GM18858 (cell line): ENCODE measurements at regions not wholly inside any gene's neighbourhood (a gene's known extent, or its start where the extent isn't known, plus 50 kb on each side); places are given as distances from the start of the nearest gene placed in this dataset.
"Not testable (repeated sequence)": the region's sequence is repeated elsewhere in the genome, so short reads cannot be mapped to it uniquely, and the experiment has no call there.

Experiments
- ATAC-seq: cut with Tn5 transposase; IDR thresholded peaks from one replicate; pipeline ENCODE4 v1.9.1; 2021; ENCODE audit not compliant: unreplicated experiment

DNA sequence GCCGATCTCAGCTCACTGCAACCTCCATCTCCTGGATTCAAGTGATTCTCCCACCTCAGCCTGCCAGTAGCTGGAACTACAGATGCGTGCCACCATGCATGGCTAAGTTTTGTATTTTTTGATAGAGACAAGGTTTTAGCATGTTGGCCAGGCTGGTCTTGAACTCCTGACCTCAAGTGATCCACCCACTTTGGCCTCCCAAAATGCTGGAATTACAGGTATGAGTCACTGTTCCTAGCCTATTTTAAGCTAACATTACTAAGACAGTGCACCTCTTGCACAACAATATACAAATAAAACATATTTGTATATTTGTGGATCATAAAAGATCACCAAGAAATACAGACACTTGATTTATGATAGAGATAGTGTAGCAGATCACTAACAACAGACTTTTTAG, 139.1 kb downstream of the DUSP10 start:
- no peak for ATAC-seq

DNA sequence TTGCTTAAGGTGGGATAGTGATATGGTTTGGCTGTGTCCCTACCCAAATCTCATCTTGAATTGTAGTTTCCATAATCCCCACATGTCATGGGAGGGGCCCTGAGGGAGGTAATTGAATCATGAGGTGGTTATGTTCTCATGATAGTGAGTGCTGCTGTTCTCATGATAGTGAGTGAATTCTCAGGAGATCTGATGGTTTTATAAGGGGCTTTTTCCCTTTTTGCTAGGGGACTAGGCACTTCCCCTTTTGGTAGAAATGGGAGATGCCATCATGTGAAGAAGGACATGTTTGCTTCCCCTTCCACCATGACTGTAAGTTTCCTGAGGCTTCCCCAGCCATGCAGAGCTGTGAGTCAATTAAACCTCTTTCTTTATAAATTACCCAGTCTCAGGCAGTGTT, 137.5 kb downstream of the DUSP10 start:
- ATAC-seq, result not testable (repeated sequence)

DNA sequence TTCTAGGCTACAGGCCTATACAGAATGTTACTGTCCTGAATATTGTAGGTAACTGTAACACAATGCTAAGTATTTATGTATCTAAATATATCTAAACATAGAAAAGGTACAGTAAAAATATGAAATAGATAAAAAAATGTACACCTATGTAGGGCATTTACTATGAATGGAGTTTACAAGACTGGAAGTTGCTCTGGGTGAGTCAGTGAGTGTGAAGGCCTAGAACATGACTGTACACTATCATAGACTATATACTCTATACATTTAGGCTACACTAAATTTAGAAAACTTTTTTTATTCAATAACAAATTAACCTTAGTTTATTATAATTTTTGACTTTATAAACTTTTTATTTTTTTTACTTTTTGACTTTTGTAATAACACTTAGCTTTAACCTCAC, 136.9 kb downstream of the DUSP10 start:
- no peak for ATAC-seq

DNA sequence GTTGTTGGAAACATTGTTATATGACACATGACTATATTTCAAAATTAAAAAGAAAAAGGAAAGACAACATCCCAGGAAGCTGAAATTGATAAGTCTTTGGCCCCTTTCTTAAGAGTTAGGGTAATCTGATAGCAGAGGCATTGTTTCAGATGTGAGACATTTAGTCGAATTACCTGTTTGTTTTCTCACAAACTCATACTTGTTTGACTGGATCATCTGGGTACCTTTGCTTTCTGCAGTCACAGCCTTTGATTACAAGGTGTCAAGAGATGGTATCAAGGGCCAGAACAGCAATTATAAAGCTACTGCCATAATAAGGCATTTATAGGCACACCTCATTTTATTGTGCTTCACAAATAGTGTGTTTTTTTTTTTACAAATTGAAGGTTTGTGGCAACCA, 136.3 kb downstream of the DUSP10 start:
- ATAC-seq, result no peak

DNA sequence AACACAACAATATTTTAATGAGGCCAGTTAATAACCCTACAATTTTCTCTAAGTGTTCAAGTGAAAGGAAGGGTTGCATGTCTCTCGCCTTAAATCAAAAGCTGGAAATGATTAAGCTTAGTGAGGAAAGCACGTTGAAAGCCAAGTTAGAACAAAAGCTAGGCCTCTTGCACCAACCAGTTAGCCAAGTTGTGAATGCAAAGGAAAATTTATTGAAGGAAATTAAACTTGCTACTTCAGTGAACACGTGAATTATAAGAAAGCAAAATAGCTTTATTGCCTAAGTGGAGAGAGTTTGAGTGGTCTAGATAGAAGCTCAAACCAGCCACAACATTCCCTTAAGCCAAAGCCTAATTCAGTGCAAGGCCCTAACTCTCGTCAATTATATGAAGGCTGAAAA, 135.6 kb downstream of the DUSP10 start:
- ATAC-seq, result no peak

DNA sequence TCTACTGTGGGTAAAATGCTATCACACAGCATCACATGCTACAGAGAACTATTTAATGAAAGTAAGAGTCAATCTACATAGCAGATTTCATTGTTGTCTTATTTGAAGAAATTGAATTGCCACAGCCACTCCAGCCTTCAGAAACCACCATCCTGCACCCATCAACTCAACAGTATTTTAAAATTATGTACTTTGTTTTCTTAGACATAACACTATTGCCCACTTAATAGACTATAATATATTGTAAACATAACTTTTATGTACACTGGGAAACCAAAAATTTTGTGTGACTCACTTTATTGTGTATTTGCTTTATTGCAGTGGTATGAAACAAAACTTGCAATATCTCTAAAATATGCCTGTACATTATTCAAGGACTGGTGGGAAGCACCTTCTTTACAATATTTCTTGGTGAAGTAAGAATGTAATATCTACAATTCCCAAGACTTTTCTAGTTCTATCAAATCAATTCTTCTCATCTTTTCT, 133.0 kb downstream of the DUSP10 start:
- ATAC-seq, result no peak

DNA sequence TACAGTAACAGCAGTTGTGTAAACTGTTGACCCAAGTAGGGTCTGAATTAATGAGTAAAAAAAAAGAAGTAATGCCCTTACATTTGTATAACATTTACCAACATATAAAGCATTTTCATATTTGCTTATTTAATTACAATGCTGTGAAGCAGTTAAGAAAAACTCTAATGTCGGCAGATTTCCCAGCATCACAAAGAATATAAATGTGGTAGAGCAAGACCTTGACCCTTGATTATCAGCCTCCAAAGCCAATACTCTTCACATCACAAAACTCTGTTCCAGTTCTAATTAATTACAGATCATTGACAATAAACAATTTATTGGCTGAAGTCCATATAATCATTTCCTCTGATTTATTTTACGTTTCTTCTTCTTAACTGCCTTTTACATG, 130.2 kb downstream of the DUSP10 start:
- no peak for ATAC-seq

DNA sequence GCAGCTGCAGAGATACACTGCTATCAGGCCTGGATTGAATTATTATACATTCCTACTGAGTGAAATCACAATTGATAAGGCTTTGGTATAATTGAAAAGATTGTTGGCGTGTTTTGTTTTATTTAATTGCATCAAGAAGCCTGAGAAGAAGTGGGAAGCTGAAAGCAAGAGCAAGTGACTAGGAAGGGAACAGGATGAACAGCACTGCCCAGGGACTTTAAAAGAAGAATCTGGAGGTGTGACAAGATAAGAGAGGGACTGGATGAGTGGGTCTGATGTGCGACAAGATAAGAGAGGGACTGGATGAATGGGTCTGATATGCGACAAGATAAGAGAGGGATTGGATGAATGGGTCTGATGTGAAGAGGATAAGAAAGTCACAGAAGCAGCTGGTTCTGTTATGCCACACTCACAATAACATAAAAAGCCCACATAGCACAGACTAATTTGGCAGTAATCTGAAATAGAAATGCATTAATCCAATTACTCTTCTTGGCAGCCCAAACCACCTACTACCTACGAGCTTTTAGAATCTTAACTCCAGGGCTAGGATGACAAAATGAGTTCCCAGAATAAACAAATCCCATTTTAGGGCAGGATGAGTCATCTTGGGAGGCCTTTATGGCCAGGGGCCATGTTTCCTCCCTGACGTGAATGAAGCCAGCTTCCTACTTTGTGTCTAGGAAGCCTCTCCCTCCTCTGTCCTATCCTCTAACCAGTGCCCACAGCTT, 129.7 kb downstream of the DUSP10 start:
- no peak for ATAC-seq

DNA sequence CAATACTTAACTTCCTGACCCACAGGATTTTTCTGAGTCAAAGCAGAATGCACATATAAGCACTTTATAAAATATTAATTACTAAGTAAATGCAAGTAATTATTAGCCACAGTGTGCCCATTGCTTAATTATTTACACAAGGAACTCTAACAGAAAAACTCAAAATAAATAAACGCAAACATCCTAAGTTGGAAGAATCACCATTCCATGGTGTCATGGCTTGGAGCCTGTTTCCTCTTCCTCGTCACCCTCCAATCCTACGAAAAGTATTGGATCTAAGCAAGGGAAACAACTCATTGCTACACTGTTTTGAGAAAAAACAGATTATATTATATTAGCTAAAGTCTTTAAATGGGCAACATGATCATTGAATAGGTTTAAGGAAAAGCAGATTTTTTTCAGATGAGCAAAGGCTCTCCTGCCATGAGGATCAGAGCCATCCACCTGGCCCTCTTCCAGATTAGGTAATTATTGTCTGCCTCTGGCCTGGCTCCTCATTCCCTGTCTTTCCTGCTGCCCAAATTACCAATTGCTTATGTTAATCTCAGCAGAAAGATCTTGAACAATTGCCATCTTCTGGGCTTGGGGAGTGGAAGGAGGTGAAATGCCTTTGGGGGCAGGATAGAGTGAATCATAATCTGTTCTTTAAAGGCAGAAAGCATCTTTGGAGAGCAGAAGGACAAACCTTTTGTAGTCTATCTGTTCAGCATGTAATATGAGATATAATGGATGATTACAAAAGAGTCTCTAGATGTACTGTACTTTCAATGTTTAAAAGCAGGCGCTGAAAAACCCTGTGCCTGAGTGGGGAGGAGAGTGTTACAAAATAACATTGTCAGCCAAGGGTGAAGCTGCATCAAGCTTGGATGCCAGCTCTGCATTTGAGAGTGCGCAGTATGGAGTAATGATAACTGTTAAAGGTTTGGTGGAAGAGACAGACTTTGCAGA, 121.2 kb downstream of the DUSP10 start:
- ATAC-seq, result no peak

DNA sequence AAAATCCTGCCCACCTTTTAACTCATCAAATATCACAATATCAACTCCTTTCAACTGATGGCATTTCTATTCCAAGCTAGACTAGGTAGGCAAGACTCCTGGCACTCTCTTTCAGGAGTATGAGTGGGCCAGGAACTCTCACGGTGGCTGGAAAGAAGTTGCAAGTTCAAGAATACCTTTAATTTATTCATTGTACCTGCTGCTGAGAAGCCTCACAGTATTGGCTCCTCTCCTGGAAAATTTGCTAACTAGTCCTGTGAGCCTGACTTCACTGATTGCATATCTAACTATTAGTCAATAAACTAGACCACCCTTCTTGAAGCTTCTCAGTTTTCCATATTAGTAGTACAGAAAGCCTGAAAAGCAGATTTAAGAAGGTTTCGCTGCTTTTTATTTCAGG, 120.2 kb downstream of the DUSP10 start:
- no peak for ATAC-seq

DNA sequence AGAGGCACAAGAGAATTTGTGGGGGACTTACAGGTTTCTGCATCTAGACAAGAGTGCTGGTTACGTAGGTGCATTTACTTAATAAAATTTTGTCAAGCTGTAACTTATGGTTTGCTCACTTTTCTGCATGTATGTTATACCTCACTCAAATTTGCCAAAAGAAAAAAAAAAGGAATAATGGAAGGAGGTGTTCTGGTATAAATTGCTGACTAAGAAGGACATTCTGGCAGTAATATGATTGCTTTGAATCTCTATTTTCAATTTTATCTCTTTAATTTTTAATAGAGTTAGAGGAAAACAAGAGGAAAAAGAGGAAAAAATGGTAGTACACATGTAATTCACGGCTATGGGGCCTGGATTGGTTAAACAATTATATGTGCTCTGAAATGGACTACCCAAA, 119.5 kb downstream of the DUSP10 start:
- no peak for ATAC-seq

DNA sequence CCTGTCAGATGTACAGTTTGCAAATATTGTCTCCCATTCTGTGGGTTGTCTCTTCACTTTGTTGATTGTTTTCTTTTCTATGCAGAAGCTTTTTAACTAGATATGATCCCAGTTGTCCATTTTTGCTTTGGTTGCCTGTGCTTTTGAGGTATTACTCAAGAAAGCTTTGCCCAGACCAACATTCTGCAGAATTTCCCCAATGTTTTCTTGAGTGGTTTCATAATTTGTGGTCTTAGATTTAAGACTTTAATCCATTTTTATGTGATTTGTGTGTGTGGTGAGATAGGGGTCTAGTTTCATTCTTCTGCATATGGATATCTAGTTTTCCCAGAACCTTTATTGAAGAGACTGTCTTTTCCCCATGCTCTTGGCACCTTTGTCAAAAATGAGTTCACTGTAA, 116.9 kb downstream of the DUSP10 start:
- ATAC-seq, result no peak

DNA sequence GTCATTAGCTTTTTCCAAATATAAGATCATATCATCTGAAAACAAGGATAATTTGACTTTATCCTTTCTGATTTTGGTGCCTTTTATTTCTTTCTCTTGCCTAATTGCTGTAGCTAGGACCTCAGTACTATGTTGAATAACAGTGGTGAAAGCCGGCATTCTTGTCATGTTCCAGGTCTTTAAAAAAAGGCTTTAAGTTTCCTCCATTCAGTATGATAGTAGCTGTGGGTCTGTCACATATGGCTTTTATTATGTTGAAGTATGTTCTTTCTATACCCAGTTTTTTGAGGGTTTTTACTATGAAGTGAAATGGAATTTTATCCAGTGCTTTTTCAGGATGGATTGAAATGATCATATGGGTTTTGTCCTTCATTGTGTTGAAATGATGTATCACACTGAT, 115.8 kb downstream of the DUSP10 start:
- ATAC-seq, result no peak

DNA sequence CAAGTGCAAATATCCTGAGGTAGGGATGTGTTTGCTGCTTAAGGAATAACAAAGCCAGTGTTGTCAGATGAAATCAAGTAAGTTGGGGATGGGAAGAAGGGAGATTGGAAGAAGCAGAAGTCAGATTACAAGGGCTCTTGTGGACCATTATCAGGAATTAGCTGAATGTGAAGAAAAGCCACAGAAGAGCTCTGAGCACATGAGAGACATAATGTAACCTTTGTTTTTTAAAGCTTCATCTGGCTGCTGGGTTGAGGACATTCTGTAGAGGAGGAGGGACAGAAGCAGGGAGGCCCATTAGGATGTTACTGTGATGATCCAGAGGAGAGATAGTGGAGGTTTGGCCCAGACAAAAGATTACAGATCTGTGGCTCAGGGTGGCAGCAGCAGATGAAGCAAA, 111.7 kb downstream of the DUSP10 start:
- no peak for ATAC-seq

DNA sequence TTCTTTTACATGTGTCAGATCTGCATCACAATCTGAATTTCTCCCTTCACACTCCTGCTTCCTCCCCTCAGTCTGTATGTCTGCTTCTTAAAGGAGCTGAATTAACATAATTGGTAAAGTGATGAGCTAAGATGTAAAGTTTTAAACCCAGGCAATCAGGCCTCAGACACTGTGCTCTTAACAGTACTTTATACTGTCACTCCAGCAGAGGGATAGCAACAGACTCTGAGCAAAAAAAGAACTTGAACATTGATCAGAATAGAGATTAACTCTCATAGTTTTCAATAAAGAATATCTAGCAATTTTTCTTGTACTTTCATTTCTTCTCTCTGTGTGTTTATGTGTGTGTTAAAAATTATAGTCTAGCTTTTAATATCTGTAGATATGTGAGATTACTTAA, 110.3 kb downstream of the DUSP10 start:
- no peak for ATAC-seq

DNA sequence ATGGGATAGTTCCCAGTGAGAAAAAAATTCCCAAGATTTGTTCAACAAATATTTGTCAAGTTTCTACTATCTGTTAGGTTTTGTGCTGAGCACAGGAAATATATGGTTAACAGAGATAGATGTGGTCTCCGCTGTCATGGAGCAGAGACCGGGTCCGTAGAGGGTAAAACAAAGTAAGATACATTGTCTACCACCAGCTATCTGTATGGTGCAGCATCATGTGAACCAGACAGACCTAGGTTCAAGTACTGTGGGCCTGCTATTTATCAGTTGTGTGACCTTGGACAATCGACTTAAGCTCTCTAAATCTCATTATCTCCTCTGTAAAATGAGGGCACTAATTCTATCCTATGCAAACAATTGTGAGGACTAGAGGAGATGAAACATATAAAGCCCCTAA, 109.8 kb downstream of the DUSP10 start:
- ATAC-seq, result no peak

DNA sequence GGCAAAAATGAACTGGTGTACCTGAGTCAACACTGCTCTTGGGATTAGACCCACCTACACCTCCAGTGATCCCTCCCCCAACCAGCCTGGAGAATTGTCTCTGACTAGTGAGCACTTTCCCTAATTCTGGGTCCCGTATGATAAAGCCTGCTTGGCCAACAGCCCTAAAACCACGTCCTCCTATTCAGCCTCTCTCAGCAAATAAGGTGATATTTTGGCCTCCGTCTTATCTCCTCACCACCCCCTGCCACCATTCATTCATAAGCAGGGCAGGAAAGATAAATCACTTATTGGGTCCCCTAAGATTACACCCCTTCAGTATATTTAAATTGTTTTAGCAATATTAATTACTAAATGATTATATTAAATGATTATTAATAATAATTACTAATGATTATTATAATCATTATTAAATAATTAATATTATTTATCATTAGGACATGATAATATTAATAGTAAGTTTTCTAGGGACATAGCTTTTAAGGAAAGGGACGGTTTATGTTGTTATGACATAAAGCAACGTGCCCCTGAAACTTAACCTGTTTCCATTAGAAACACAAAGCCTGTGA, 108.0 kb downstream of the DUSP10 start:
- no peak for ATAC-seq

DNA sequence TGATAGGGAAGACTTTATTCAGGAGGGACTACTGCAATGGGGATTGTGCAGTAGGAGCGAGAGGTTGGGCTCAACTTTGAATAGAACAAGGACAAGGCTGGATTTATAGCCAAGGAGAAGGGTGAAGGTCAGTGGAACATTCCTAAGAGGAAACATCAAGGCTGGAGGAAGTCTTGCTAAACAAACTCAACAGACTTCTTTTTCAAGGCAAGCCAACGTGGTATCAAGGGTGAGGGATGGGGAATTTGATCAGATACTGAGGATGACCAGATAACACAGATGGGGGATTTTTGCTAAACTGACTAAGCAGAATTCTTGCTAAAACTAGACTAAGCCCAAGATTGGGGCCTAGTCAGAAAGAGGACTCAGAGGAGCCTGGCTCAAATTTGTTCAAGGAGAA, 107.3 kb downstream of the DUSP10 start:
- no peak for ATAC-seq

DNA sequence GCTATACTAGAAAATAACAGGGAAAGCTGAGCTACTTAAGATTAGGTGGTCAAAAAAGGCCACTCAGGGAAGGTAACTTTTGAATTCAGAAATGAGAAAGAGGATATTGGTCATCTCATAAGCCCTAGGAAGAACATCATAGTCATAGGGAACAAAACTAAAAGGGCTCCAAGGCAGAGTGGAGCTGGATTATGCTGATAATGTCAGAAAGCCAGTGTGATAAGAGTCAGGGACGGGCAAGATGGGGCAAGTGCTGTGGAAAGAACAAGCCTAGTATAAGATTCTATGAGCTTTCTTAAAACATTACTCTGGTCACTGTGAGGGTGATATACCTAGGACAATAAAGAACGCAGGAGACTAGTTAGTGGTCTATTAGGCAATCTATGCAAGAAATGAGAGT, 106.6 kb downstream of the DUSP10 start:
- ATAC-seq, result no peak

DNA sequence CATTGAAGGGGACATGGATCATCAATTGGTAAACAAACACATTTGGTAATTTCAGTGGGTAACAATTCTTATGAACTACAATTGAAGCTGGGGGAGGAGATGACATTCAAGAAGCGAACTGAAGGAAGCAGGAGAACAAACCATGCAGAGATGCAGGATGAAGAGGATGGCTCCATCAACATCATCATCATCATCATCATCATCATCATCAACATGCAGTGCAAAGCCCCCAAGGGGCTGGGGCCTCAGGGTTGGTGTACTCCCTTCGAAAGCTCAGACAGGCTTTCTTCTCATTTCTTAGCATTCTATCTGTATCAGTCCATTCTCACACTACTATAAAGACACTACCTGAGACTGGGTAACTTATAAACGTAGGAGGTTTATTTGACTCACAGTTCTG, 105.8 kb downstream of the DUSP10 start:
- ATAC-seq, result no peak

DNA sequence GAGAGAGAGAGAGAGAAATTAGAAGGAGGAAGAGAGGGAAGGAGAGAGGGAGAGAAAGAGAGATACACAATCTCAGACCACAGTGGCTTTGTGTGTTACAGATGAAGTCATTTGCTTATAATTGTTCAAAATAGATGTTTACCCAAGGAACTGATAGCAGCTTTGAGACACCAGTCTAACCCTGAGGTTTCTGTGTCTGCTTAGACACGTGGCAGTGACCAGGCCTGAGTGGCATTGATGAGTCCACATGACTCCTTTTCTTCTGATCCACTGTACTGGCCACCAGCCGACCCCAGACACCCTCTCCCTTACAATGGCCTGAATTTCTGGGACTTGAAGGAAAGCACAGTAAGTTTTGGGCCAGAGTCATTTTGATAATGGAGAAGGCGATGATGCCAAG, 104.9 kb downstream of the DUSP10 start:
- no peak for ATAC-seq

DNA sequence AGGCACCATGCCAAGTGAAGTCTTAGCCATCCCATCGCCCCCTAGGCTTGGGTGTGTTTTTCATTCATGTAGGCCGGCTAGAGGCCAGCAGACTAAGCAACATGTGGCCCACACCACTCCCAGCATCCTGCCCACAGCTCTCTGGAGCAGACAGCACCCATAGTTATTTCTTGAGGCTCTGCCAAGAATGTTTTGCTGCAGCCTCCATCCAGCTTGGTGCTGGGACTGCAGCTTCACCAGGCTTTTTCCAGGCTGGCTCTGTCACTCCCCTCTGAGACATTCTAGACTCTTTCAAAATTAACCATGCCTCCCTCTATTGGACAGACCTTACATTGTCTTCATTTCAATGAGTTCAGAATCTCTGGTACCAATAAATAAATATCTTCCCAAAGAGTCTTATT, 104.2 kb downstream of the DUSP10 start:
- no peak for ATAC-seq
